Choroid plexus epithelial cell (primary cell): ENCODE measurements at regions not wholly inside any gene's neighbourhood (a gene's known extent, or its start where the extent isn't known, plus 50 kb on each side); places are given as distances from the start of the nearest gene placed in this dataset.

ENCODE experiments used
- DNase-seq: peaks from one replicate; pipeline ENCODE4 v3.0.0-alpha.2; 2010; ENCODE audit warnings: low read depth
- H3K4me3 ChIP-seq: 2 replicates; pipeline ENCODE4 v1.5.1; 2011; ENCODE audit warnings: low read depth, mild to moderate bottlenecking, control low read depth, low read length, moderate library complexity
- TF ChIP-seq, protein P1 (sequence below): conservative IDR thresholded peaks from 2 replicates; pipeline ENCODE4 v1.5.1; 2011; ENCODE audit warnings: low read depth, mild to moderate bottlenecking, control low read depth, inconsistent platforms, low read length, moderate library complexity

DNA sequence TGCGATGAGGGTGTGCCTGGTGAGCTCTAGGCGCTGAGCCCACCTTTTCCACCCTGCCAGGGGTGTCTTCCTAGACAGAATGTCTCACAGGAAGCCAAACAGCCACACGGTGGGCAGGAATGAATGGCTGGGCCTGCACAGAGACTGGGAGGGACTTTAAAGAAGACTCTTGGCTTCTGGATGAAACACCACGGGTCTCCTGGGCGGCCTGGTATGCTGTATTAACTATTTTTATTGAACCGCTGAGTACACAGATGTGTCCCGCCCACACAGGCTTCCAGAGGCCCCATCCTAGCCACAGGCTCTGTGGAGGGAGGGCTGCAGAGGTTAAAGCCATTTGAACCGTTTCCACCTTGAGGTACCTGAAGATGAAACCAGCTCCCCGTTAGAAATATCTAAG lies 115.2 kb upstream of the CXCL14 start:
- no peak for DNase-seq
- TF ChIP-seq, protein P1, sequence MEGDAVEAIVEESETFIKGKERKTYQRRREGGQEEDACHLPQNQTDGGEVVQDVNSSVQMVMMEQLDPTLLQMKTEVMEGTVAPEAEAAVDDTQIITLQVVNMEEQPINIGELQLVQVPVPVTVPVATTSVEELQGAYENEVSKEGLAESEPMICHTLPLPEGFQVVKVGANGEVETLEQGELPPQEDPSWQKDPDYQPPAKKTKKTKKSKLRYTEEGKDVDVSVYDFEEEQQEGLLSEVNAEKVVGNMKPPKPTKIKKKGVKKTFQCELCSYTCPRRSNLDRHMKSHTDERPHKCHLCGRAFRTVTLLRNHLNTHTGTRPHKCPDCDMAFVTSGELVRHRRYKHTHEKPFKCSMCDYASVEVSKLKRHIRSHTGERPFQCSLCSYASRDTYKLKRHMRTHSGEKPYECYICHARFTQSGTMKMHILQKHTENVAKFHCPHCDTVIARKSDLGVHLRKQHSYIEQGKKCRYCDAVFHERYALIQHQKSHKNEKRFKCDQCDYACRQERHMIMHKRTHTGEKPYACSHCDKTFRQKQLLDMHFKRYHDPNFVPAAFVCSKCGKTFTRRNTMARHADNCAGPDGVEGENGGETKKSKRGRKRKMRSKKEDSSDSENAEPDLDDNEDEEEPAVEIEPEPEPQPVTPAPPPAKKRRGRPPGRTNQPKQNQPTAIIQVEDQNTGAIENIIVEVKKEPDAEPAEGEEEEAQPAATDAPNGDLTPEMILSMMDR = no peak
- H3K4me3 ChIP-seq = no peak overlapping the region

DNA sequence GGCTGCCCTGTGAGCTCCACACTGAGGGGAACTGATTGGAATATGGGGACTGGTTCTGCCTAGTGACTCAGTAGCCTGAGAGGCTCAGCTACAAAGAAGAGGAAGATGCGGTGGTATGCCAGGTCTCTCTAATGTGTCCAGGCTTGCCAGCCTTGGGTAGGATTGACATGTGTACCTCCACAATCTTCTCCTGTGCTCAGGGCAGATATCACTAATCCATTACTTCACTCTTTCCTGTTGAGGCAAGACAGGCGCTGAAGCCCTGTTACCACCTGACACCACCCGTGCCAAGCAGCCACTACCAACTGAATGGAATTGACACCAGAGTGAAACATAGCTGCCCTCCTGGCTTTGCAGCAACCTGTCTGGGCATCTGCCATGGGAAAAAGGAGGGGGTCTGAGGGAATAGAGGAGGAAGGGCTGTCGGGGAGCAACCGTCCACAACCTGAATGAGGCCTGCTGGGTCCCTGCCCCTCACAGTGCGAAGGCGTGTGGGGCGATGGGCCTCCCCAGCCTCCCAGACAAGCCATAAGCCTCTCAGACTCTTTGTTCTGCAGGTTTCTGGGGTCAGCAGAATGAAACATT lies 114.7 kb upstream of the CXCL14 start:
- DNase-seq = no peak
- H3K4me3 ChIP-seq = no peak overlapping the region
- TF ChIP-seq, protein P1 = no peak

DNA sequence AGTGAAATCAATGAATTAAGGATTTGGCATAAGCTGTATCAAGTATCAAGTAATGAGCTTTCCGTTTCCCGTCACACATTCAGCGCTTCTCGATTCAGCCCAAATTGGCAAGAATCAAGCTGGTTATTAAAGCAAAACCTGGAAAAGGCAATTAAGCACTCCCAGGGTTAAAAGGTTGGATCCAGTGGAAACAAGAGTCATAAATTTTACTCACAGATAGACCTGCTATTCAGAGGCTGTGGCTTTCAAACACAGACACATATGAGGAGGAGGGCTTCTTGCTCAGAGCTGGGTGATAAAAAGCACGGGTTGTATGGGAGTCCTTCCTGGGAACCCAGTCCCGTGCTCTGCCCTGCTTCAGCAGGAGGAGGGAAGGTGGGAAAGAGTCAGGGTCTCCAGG lies 112.3 kb upstream of the CXCL14 start:
- H3K4me3 ChIP-seq = no peak overlapping the region
- no peak for DNase-seq
- TF ChIP-seq, protein P1 = no peak

DNA sequence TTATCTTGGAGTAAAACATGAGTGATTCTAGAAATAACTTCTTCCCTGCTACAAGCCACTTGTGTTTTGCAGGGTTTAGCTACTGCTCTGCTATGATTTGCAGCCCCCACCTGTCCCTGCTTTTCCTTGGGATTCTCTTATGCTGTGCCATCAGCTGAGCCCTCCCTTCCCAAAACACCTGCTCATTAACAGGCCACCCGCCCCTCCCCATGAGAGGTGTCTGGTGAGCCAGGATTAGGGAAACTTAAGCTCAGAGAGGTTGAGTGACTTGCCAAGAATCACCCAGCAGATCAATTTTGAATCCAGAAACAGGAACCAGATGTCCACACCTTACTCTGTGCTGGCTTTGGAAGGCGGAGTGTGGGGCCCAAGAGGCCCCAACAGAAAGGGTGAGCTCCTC lies 111.7 kb upstream of the CXCL14 start:
- TF ChIP-seq, protein P1 = no peak
- DNase-seq = no peak
- no peak overlapping the region for H3K4me3 ChIP-seq

DNA sequence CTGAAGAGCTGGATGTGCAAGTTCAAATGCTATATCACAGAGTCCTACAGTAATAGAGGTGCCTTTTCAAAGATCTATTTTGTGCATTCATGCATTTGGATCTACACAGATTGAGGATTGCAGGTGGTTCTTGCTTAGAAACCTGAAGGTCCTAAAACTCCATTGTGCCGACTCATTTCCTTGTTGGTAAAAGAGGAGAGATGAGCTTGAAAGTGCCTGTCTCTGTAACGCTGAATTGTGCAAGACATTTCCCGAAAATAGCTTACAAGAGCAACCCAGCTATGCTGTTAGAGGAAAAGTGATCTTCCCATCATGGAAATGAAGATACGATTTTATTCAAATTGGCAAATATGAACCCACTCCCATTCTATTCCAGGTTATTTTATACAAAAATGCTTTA lies 110.7 kb upstream of the CXCL14 start:
- TF ChIP-seq, protein P1 = no peak
- H3K4me3 ChIP-seq = no peak overlapping the region
- no peak for DNase-seq

DNA sequence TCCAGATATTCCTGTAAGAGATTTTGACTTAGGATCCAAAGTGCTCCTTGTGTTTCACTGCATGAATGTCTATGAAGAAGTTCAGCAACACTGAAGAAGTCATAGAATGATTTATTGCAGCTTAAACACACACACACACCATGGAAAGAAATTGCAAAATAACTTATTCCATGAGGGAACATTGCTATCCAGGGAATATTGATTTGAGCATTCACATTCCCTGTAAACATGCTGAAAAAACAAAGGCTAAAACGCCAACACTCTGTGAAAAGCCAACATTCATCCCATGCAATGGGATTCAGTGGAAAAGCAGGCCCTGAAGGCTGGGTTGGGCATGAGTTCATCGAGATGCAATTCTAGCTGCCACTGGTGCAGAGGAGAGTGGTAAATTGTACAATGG lies 109.6 kb upstream of the CXCL14 start:
- DNase-seq = no peak
- H3K4me3 ChIP-seq = no peak overlapping the region
- TF ChIP-seq, protein P1 = no peak

DNA sequence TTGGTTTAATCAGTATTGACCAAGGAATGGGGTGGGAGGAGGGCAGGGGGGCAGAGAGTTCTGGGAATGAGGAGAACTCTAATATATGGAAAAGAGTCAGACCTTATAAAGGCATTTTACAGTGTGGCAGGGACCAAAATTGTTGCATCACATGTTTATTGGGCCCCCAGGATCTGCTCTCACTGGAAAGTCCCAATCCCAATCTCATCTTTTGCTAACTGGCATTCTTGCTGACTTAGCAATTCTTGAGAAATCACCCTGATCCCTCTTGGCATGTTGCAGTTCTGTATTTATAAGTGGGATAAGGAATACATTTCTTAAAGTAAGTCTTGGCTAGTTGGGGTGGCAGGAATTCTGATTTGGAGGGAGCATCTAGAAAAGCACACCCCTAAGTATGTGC lies 104.4 kb upstream of the CXCL14 start:
- H3K4me3 ChIP-seq = no peak overlapping the region
- DNase-seq = no peak
- TF ChIP-seq, protein P1 = no peak
